Activated CD4-positive, CD25-positive, alpha-beta regulatory T cell treated with anti-CD3 and anti-CD28 coated beads, Interleukin-2, amount 50 U/mL, for 24 hours (primary cell): ENCODE measurements at regions not wholly inside any gene's neighbourhood (a gene's known extent, or its start where the extent isn't known, plus 50 kb on each side); places are given as distances from the start of the nearest gene placed in this dataset.
A peak's percentile ranks its signal among the peaks of the same experiment; 100 is the strongest.
"Not testable (repeated sequence)": the region's sequence is repeated elsewhere in the genome, so short reads cannot be mapped to it uniquely, and the experiment has no call there.

Experiments used
- ATAC-seq, 2 donors: fragments of 150-1000 bp; cut with Tn5 transposase; one replicate each; pipeline ENCODE4 v1.10.0; 2021; ENCODE audit warnings: mild to moderate bottlenecking in 1 of 2, moderate library complexity in 1 of 2

- ATAC-seq: not testable (repeated sequence)
Observed at GRCh38 chr7:1620176-1620575, 49.9 kb upstream of the ELFN1 start.

DNA sequence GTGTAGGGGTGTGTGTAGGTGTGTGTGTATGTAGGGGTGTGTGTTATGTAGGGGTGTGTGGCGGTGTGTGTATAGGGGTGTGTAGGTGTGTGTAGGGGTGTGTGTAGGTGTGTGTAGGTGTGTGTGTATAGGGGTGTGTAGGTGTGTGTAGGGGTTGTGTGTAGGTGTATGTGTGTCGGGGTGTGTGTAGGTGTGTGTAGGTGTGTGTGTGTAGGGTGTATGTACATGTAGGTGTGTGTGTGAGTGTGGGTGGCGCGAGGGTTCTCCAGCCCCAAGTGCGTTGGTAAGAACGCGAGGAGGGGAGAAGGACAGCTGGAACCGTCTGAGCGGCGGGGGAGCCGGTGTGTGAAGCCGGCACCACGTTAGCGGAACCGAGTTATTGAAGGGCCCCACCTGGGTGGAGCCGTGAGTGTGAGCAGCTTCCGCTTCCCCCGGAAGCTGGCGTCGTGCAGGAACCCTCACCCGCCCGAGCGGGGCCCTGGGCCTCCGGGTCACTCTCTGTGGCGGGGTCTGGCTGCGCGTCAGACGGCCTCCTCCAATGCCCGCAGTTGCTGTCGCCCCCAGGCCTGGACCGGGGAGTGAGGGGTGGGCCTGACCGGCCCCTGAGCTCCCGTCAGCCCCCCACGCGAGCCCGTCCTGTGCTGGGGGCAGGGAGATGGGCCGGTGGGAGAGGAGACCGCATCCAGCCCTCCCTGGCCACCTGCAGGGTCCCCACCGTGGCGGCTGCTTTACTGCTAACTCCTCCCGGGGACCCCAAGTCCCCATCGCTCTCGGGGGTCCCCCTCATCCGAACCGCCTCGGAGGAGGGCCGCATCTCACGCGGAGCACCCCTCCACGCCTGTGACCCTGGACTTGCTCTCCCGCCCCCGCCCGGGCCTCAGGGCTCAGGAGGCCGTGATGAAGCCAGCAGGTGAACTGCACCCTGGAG is 49.6 kb upstream of the PSMG3 start:
- peak in 1 of 2 donors; percentile 55 for ATAC-seq
